GM19397 (cell line): ENCODE measurements at regions not wholly inside any gene's neighbourhood (a gene's known extent, or its start where the extent isn't known, plus 50 kb on each side); places are given as distances from the start of the nearest gene placed in this dataset.

Source experiments
- ATAC-seq: cut with Tn5 transposase; IDR thresholded peaks from one replicate; pipeline ENCODE4 v1.9.1; 2021; ENCODE audit warnings: mild to moderate bottlenecking, moderate library complexity; ENCODE audit not compliant: unreplicated experiment

DNA sequence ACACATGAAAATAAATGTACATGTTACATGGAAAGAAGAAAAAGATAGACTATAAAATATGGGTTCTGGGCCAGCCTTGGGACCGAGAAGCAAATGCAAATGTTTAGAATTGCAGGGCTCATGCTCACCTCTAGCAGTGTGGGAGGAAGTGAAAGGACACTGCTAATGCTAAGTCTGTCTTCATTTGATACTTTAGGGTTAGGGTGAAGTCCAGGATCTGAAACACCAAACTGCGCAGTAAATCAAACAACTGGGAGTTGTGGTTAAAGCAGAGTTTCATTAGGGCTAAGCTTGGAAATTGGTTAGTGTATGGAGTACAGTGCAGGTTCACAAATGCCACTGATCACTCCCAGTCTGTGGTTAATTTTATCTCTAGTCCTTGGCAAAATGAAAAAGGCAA is 73.2 kb upstream of the PDK4 start:
- ATAC-seq = no peak

DNA sequence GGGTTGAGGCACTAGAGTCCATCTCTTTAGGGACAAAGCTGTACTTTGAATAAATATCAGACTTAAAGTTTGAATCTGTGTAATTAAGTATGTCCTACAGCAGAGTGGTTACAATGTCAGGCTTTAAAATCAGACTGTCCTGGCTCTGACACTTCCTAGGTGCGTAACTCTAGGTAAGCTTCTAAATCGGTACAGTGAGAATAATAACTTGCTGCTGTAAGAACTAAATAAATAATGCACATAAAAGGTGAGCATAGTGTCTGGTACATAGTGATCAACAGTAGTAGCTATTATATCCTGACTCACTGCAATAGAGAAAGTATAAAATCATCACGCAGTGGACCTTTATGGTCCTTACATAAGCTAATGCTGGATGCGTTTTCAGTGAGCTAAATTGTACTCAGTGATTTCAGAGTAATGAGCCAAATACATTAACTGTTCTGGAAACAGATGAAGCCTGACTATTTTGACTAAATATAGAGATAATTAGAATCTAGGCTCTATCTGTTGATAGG is 72.2 kb upstream of the PDK4 start:
- ATAC-seq = no peak

DNA sequence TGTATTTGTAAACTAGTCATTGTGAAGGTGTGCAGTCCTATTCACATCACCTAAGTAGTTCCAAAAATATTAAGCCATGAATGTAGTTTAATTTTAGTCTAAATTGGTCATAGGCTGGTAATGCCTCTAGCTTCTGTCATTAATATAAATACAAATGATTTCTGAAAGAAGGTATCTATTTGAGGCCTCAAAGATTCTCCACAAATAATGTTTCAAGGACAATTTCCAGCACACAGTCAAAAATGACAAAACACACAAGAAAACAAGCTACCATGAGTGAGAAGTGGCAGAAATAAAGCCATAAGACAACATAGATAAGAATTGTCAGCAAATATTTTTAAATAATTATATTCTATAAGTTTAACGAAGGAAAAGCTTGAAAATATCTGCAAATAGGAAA is 66.7 kb upstream of the PDK4 start:
- no peak for ATAC-seq

DNA sequence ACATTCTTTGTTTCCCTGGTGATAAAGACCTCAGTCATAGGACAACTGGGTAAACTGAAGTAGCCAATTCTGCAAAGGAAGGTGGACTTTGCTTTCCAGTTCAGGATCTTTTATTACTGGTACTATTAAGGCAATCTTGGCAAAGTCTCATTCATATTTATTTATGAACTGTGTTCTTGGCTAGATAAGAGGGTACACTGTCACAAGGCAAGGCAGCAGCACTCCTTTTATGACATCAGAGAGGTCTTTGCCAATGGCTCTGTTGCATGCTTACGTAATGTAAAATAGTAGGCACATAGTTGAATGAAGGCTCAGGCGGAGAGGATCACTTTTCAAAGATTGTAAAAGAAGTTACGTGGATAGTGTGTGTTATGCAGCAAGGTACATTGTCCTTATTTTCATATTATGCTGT is 63.7 kb upstream of the PDK4 start:
- no peak for ATAC-seq

DNA sequence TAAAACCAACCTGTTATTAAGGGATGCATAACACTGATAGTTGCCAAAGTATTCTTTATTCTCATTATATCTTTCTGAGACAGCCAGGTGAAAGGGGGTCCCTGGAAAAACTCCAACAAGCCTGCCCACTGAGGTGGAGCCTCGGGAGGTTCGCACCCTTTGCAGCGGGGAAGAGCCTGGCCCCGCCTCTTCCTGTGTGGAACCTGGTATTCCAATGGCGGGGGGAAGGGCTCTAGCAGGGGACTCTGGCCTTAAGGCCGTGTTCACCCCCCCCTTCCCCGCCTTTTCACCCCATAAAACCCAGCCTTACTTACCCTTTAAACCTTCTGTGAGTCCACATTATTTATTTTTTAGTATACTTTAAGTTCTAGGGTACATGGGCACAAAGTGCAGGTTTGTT is 62.4 kb upstream of the PDK4 start:
- no peak for ATAC-seq

DNA sequence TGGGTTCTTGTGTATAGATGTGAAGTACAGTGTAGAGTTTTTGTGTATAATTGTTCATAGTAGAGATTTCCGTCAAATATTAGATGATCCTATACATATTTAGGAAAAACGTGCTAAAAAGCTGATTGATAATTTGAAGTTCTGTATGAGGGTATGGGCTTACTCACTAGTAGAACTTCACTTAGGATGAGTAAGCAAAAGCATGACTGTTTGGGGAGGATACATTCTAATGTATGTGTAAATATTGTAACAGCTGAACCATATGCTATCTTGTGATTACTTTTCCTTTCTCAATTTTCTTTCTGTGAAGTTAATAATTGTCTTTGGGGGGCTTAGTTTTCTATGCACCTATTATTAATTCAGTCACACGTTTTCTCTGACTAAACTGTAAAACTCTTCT is 53.2 kb upstream of the PDK4 start:
- ATAC-seq = no peak

DNA sequence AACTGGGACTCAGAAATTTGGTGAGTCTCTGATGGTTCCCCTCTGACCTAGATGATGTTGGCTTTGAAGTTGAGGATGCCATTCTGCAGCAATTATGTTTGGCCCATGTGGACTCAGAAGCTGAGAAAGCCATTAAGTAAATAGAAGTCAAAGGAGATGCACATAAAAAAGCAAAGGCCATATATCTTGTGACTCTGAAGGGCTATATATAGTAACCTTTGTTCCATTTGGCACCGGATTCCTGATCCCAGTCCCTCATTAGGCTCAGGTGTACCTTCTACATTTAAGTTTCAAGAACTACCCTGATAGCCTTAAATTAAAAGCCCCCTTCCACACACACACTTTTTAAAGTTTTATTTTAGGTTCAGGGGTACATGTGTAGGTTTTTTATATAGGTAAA is 50.0 kb upstream of the PDK4 start:
- no peak for ATAC-seq
